ENCODE measurements at regions not wholly inside any gene's neighbourhood (a gene's known extent, or its start where the extent isn't known, plus 50 kb on each side); places are given as distances from the start of the nearest gene placed in this dataset.

DNA sequence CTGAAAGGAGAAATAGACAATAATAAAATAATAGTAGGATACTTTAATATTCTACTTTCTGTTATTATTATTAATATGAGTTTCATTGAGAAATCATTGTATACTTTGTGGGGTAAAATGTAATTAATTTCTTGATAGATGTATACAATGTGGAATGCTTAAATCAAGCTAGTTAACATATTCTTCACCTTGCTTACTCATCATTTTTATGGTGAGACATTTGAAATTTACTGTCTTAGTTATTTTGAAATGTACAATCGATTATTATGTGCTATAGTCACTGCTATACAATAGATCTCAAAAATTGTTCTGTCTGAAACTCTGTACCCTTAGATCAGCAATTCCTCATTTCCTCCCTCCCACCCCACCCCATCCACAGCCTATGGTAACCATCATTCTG is 720.3 kb downstream of the RNF144B start:
- TF ChIP-seq GATA2 (IDR thresholded peaks at IDR 0.05; ENCODE audit: low read depth, low read length) (no peak), GATA3 (IDR thresholded peaks at IDR 0.05; ENCODE audit: low read depth, low read length) (no peak)
